ENCODE measurements at regions not wholly inside any gene's neighbourhood (a gene's known extent, or its start where the extent isn't known, plus 50 kb on each side); places are given as distances from the start of the nearest gene placed in this dataset.
"Not testable (repeated sequence)": the region's sequence is repeated elsewhere in the genome, so short reads cannot be mapped to it uniquely, and the experiment has no call there.

GRCh38 chr7:73244782-73245311 lies 63.8 kb downstream of the NSUN5 start:
- not testable (repeated sequence) for DNase-seq; H3K4me1 Mint-ChIP-seq; H3K9me3 Mint-ChIP-seq; ATAC-seq; H3K27me3 Mint-ChIP-seq; H3K27ac Mint-ChIP-seq; H3K36me3 Mint-ChIP-seq (ENCODE audit: low read depth); H3K4me3 Mint-ChIP-seq

- not testable (repeated sequence) for H3K4me3 Mint-ChIP-seq; H3K9me3 Mint-ChIP-seq; H3K36me3 Mint-ChIP-seq (ENCODE audit: low read depth); H3K4me1 Mint-ChIP-seq; H3K27me3 Mint-ChIP-seq; H3K27ac Mint-ChIP-seq
- DNase-seq (peak; percentile 89), ATAC-seq (peak; percentile 96)
Observed at GRCh38 chr7:73234994-73235717, 73.5 kb downstream of the NSUN5 start.

DNA sequence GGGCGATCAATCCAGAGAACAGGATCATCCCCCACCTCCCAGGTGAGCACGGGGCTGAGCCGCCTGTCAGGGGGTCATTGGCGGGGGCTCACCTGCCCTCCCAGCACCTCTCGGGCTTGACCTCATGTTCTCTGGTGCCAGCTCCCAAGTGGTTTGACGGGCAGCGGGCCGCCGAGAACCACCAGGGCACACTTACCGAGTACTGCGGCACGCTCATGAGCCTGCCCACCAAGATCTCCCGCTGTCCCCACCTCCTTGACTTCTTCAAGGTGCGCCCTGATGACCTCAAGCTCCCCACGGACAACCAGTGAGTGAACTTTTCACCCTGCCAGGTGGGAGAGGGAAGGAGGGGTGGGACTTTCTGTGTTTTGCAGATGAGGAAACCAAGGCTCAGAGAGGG lies 82.9 kb downstream of the NSUN5 start:
- H3K27ac Mint-ChIP-seq; DNase-seq; H3K27me3 Mint-ChIP-seq; ATAC-seq; H3K36me3 Mint-ChIP-seq (ENCODE audit: low read depth); H3K4me1 Mint-ChIP-seq; H3K4me3 Mint-ChIP-seq; H3K9me3 Mint-ChIP-seq: not testable (repeated sequence)

DNA sequence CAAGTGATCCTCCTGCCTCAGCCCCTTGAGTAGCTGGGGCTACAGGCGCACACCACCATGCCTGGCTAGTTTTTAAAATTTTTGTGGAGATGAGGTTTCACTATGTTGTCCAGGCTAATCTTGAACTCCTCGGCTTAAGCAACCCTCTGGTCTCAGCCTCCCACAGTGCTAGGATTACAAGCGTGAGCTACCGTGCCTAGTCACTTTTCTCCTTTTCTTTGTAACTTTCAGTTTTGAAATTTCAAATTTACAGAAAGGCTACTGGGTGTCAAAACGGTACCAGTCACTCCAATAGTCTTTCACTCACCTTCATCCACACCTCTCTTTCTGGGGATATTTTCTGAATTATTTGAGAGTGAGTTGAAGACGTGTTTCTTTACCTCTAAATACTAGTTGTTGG lies 86.9 kb downstream of the NSUN5 start:
- peak; percentile 42 for ATAC-seq
- H3K9me3 Mint-ChIP-seq; H3K27ac Mint-ChIP-seq; H3K4me1 Mint-ChIP-seq; DNase-seq; H3K27me3 Mint-ChIP-seq; H3K36me3 Mint-ChIP-seq (ENCODE audit: low read depth); H3K4me3 Mint-ChIP-seq: not testable (repeated sequence)

DNA sequence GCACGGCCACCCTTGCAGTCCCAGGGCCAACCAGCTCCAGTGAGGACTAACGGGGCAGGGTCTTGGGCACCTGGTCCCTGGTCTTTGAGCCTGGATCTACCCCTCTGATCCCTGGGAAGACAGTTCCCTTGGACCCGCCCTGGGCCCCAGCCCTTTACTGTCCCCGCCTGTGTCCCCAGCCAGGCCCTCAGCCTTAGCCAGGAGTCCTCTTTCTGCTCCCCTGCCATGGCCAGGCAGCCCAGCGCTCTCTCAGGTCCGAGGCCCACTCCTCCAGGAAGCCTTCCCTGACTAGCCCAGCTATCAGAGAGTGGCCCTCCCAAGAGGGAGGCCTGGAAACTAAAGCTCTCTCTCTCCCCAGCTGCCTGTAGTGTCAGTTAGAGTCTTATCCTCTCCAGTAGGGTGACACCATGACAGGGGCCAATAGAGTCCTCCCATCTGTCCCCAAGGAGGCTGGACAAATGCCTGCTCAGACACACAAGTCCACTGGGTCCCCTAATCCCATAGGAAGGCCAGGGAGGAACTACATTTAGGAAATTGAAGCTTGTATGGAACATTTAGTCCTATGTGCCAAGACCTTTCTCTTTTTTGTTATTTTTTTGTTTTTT lies 87.8 kb downstream of the NSUN5 start:
- H3K27me3 Mint-ChIP-seq; H3K4me1 Mint-ChIP-seq; H3K4me3 Mint-ChIP-seq; DNase-seq; H3K36me3 Mint-ChIP-seq (ENCODE audit: low read depth); H3K27ac Mint-ChIP-seq; H3K9me3 Mint-ChIP-seq: not testable (repeated sequence)
- peak; percentile 20 for ATAC-seq

GRCh38 chr7:73220357-73220756 lies 88.3 kb downstream of the NSUN5 start:
- not testable (repeated sequence) for H3K9me3 Mint-ChIP-seq; H3K4me3 Mint-ChIP-seq; H3K27ac Mint-ChIP-seq; DNase-seq; H3K27me3 Mint-ChIP-seq; H3K36me3 Mint-ChIP-seq (ENCODE audit: low read depth); H3K4me1 Mint-ChIP-seq
- peak; percentile 40 for ATAC-seq

GRCh38 chr7:73218802-73219201 lies 89.8 kb downstream of the NSUN5 start:
- ATAC-seq; DNase-seq; H3K9me3 Mint-ChIP-seq; H3K4me3 Mint-ChIP-seq; H3K27ac Mint-ChIP-seq; H3K36me3 Mint-ChIP-seq (ENCODE audit: low read depth); H3K4me1 Mint-ChIP-seq; H3K27me3 Mint-ChIP-seq: not testable (repeated sequence)

GRCh38 chr7:73216046-73216675 lies 92.5 kb downstream of the NSUN5 start:
- ATAC-seq; H3K36me3 Mint-ChIP-seq (ENCODE audit: low read depth); DNase-seq; H3K4me3 Mint-ChIP-seq; H3K27ac Mint-ChIP-seq; H3K9me3 Mint-ChIP-seq; H3K4me1 Mint-ChIP-seq; H3K27me3 Mint-ChIP-seq: not testable (repeated sequence)

DNA sequence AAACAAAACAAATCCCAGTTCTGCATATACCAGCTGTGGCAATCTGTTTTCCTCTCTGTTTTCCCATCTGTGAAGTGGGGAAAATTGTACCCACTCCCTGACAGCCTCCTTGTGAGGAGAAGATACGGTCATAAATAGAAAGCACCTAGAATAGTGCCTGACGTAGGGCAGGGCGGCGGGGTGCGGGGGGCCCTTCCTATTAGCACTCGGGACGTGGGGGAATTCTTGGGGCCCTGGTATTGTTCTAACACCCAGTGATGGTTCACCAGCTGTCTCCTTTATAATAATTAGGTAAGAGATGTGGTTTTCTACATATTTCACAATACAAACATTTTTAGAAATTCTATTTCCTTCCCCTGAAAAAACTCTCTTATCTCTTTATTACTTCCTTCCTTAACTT lies 93.4 kb downstream of the NSUN5 start:
- not testable (repeated sequence) for H3K36me3 Mint-ChIP-seq (ENCODE audit: low read depth); H3K4me1 Mint-ChIP-seq; H3K9me3 Mint-ChIP-seq; DNase-seq; H3K27ac Mint-ChIP-seq; H3K4me3 Mint-ChIP-seq; H3K27me3 Mint-ChIP-seq; ATAC-seq

DNA sequence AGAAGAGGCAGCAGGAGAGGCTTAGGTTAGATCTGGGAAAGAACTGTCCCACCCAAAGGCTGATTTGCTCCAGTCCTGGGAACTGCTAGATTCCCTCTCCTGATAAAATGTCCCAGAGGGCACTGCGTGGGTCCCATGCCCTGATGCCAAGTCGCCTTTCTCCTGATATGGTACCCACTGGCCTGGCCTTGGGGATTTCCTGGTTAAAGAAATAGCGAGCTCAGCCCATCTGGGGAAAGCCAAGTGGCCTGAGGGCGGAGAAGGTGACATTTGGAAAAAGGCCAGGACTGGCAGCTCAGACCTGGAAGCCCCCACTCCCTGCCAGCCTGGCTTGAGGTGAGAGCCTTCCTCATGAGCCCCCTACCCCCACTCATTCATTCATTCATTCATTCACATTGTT lies 94.2 kb downstream of the NSUN5 start:
- ATAC-seq; DNase-seq; H3K36me3 Mint-ChIP-seq (ENCODE audit: low read depth); H3K4me1 Mint-ChIP-seq; H3K4me3 Mint-ChIP-seq; H3K9me3 Mint-ChIP-seq; H3K27ac Mint-ChIP-seq; H3K27me3 Mint-ChIP-seq: not testable (repeated sequence)

GRCh38 chr7:73213076-73213475 lies 95.5 kb downstream of the NSUN5 start:
- not testable (repeated sequence) for ATAC-seq; H3K4me3 Mint-ChIP-seq; H3K27me3 Mint-ChIP-seq; H3K27ac Mint-ChIP-seq; H3K4me1 Mint-ChIP-seq; DNase-seq; H3K9me3 Mint-ChIP-seq; H3K36me3 Mint-ChIP-seq (ENCODE audit: low read depth)

DNA sequence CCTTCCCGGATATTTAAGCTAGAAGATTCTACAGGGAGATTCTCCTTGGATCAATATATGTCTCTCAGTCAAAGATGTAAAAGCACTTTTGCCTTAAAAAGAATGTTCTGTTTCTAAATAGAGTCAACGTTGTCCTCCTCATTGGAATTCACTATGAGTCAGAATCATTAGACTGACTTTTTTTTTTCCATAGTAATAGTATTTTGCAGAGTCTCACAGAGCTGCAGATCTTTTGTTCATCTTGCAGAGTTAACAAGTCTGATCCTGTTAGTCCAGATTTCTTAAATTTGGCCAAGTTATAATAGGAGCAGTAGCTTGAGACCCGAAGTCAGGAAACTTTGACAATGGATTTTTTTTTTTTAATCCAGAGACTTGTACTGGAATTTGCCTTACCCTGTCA lies 103.0 kb downstream of the NSUN5 start:
- ATAC-seq; H3K27me3 Mint-ChIP-seq; DNase-seq; H3K9me3 Mint-ChIP-seq; H3K36me3 Mint-ChIP-seq (ENCODE audit: low read depth); H3K27ac Mint-ChIP-seq; H3K4me1 Mint-ChIP-seq; H3K4me3 Mint-ChIP-seq: not testable (repeated sequence)

GRCh38 chr7:73204898-73205297 lies 103.7 kb downstream of the NSUN5 start:
- not testable (repeated sequence) for H3K9me3 Mint-ChIP-seq; H3K4me1 Mint-ChIP-seq; H3K36me3 Mint-ChIP-seq (ENCODE audit: low read depth); H3K4me3 Mint-ChIP-seq; H3K27me3 Mint-ChIP-seq; H3K27ac Mint-ChIP-seq; ATAC-seq; DNase-seq

DNA sequence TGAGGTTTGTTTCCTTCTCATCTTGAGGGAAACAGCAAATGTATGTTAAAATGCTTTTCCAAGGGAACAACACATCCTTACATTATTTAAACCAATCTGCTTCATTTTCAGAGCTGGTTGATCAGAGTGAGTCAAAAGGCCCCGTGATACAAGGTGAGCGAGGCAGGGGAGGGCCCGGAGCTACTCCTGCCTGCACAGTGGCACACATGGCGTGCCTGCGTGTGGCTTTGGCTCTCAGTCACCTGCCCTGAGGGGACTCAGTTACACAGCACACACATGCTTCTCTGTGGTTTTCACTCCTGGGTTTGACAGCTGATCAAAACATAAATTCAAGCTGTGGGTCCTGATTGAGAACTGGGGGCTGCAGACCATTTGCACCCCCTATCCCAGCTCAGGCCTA lies 105.3 kb downstream of the NSUN5 start:
- H3K4me3 Mint-ChIP-seq; DNase-seq; H3K4me1 Mint-ChIP-seq; H3K27ac Mint-ChIP-seq; H3K36me3 Mint-ChIP-seq (ENCODE audit: low read depth); H3K27me3 Mint-ChIP-seq; H3K9me3 Mint-ChIP-seq: not testable (repeated sequence)
- peak; percentile 28 for ATAC-seq

DNA sequence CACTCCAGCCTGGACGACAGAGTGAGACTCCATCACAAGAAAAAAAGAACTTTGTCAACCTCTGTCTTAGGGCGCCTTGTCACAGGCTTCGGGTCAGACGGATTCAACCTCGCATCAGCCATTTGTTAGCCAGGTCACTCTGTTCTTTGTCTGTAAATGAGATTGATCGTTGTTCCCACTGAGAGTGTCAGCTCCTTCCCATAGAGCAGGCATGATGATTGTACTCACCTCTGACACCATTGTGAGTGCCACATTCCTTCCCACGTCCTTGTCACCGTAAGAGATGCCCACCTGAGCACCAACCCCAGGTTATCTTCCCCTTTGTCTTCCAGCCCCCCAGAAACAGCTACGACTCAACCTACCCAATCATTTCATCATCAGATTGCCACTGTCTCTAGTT lies 107.4 kb downstream of the NSUN5 start:
- not testable (repeated sequence) for H3K27me3 Mint-ChIP-seq; H3K36me3 Mint-ChIP-seq (ENCODE audit: low read depth); DNase-seq; H3K9me3 Mint-ChIP-seq; H3K27ac Mint-ChIP-seq; ATAC-seq; H3K4me1 Mint-ChIP-seq; H3K4me3 Mint-ChIP-seq
